ENCODE measurements at regions not wholly inside any gene's neighbourhood (a gene's known extent, or its start where the extent isn't known, plus 50 kb on each side); places are given as distances from the start of the nearest gene placed in this dataset.

GRCh38 chr1:227445092-227445674, 118.2 kb upstream of the ZNF678 start:
- DNase-seq (ENCODE audit: low spot score): no peak
- no peaks in the 10 kb centered on the region for H3K9me3 Mint-ChIP-seq
- H3K4me1 Mint-ChIP-seq (ENCODE audit: low read depth in 2 of 2): no peaks in the 10 kb centered on the region
- H3K27me3 Mint-ChIP-seq: peaks cover 27 to 43% of the 10 kb centered on the region in 2 donors
- H3K36me3 Mint-ChIP-seq: no peaks in the 10 kb centered on the region
- no peak overlapping the region for H3K4me3 Mint-ChIP-seq
- no peak overlapping the region for H3K27ac Mint-ChIP-seq
- ATAC-seq: no peak

- Mint-ChIP-seq H3K9me3 (no peaks in the 10 kb centered on the region), H3K27me3 (peaks cover 28 to 52% of the 10 kb centered on the region in 2 donors), H3K4me1 (ENCODE audit: low read depth in 2 of 2) (no peaks in the 10 kb centered on the region), H3K27ac (no peak overlapping the region), H3K36me3 (no peaks in the 10 kb centered on the region), H3K4me3 (no peak overlapping the region)
- no peak for ATAC-seq
- no peak for DNase-seq (ENCODE audit: low spot score)
Measured at GRCh38 chr1:227440182-227440581, 121.9 kb upstream of the CDC42BPA start.

GRCh38 chr1:227437495-227438008, 119.3 kb upstream of the CDC42BPA start:
- Mint-ChIP-seq H3K4me3 (no peak overlapping the region), H3K9me3 (no peaks in the 10 kb centered on the region), H3K27ac (no peak overlapping the region), H3K4me1 (ENCODE audit: low read depth in 2 of 2) (no peaks in the 10 kb centered on the region), H3K36me3 (no peaks in the 10 kb centered on the region), H3K27me3 (peaks cover 26 to 53% of the 10 kb centered on the region in 2 donors)
- ATAC-seq (no peak), DNase-seq (ENCODE audit: low spot score) (no peak)

GRCh38 chr1:227434808-227435444, 116.6 kb upstream of the CDC42BPA start:
- no peaks in the 10 kb centered on the region for H3K4me1 Mint-ChIP-seq (ENCODE audit: low read depth in 2 of 2)
- no peak overlapping the region for H3K4me3 Mint-ChIP-seq
- no peaks in the 10 kb centered on the region for H3K9me3 Mint-ChIP-seq
- peaks cover 20 to 44% of the 10 kb centered on the region in 2 donors for H3K27me3 Mint-ChIP-seq
- H3K36me3 Mint-ChIP-seq: no peaks in the 10 kb centered on the region
- DNase-seq (ENCODE audit: low spot score): no peak
- no peak for ATAC-seq
- no peak overlapping the region for H3K27ac Mint-ChIP-seq

DNA sequence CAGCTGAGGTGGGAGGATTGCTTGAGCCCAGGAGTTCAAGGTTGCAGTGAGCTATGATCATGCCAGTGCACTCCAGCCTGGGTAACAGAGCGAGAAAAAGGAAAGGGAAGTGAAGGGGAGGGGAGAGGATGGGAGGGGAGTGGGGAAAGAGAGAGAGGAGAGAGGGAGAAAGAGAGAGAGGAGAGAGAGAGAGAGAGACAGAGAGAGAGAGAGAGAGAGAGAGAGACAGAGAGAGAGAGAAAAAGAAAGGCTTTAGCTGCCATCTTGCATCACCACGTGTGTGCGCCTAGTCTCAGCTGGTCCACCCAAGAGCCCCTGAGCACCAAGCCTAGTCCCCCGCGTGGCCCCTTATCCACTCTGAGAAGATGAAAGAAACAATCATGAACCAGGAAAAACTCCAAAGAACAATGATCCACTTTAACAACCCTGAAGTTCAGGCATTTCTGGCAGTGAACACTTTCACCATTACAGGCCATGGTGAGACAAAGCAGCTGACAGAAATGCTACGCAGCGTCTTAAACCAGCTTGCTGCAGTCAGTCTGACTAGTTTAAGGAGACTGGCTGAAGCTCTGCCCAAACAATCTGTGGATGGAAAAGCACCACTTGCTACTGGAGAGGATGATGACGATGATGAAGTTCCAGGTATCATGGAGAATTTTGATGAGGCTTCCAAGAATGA, 115.5 kb upstream of the CDC42BPA start:
- no peak overlapping the region for H3K27ac Mint-ChIP-seq
- DNase-seq (ENCODE audit: low spot score) (no peak), ATAC-seq (no peak)
- H3K9me3 Mint-ChIP-seq: no peaks in the 10 kb centered on the region
- H3K27me3 Mint-ChIP-seq: peaks cover 26 to 51% of the 10 kb centered on the region in 2 donors
- H3K4me1 Mint-ChIP-seq (ENCODE audit: low read depth in 2 of 2): no peaks in the 10 kb centered on the region
- no peak overlapping the region for H3K4me3 Mint-ChIP-seq
- H3K36me3 Mint-ChIP-seq: no peaks in the 10 kb centered on the region

GRCh38 chr1:227432981-227433380, 114.7 kb upstream of the CDC42BPA start:
- ATAC-seq (no peak), DNase-seq (ENCODE audit: low spot score) (no peak)
- H3K9me3 Mint-ChIP-seq: no peaks in the 10 kb centered on the region
- H3K4me3 Mint-ChIP-seq: no peak overlapping the region
- no peaks in the 10 kb centered on the region for H3K4me1 Mint-ChIP-seq (ENCODE audit: low read depth in 2 of 2)
- no peaks in the 10 kb centered on the region for H3K36me3 Mint-ChIP-seq
- no peak overlapping the region for H3K27ac Mint-ChIP-seq
- peaks cover 20 to 43% of the 10 kb centered on the region in 2 donors for H3K27me3 Mint-ChIP-seq

GRCh38 chr1:227432181-227432535, 113.9 kb upstream of the CDC42BPA start:
- ATAC-seq: no peak

DNA sequence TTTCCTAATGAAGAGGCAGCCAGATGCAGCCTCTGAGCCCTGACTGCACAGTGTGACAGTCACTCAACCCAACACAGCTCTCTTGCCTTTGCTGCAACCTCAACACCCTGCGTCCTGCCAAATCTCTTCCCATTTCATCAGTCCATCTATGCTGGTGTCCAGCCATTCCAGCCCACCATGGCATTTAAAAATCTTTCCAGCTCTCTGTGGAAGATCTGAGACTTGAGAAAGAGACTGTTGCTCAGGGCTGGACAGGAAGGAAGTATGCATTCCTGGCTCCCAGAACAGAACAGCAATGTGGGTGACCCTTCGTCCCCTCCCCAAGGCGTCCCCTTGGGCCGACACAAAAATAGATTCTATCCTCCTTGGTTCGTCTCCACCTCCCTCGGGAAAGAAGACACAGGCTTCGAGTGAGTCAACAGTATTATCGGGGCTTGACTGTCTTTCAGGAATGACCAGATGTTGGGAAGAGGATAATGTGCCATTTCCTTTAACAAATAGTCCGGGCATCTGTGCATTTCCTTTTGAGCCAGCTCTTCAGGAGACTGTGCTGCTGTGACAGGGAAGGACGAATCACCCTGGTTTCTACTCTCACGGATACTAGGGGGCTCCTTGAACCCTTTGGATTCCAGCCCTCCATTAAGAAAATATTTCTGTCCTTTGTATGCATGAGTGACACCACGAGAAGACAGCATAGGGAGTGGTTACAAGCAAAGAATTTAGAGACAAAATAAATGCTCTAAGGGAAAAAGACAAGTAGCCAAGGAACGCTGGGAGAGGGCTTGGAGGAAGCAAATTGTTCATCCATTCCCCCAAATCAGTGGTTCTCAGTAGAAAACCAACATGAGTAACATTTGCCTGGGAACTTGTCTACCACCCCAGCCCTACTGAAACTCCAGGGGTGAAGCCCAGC, 111.4 kb upstream of the CDC42BPA start:
- Mint-ChIP-seq H3K4me1 (ENCODE audit: low read depth in 2 of 2) (no peaks in the 10 kb centered on the region), H3K27me3 (peaks cover 11 to 20% of the 10 kb centered on the region in 2 donors), H3K4me3 (no peak overlapping the region), H3K27ac (no peak overlapping the region), H3K36me3 (no peaks in the 10 kb centered on the region), H3K9me3 (no peaks in the 10 kb centered on the region)
- ATAC-seq: no peak
- no peak for DNase-seq (ENCODE audit: low spot score)

More at GRCh38 chr1:227432181-227432535, 113.9 kb upstream of the CDC42BPA start:
- no peak overlapping the region for H3K27ac Mint-ChIP-seq
- H3K4me3 Mint-ChIP-seq: no peak overlapping the region
- H3K9me3 Mint-ChIP-seq: no peaks in the 10 kb centered on the region
- no peak for DNase-seq (ENCODE audit: low spot score)
- no peaks in the 10 kb centered on the region for H3K36me3 Mint-ChIP-seq
- no peaks in the 10 kb centered on the region for H3K4me1 Mint-ChIP-seq (ENCODE audit: low read depth in 2 of 2)
- H3K27me3 Mint-ChIP-seq: peaks cover 18 to 34% of the 10 kb centered on the region in 2 donors

GRCh38 chr1:227428803-227429202, 110.5 kb upstream of the CDC42BPA start:
- no peaks in the 10 kb centered on the region for H3K4me1 Mint-ChIP-seq (ENCODE audit: low read depth in 2 of 2)
- no peaks in the 10 kb centered on the region for H3K9me3 Mint-ChIP-seq
- H3K4me3 Mint-ChIP-seq: no peak overlapping the region
- ATAC-seq (no peak), DNase-seq (ENCODE audit: low spot score) (no peak)
- peaks cover 11 to 14% of the 10 kb centered on the region in 2 donors for H3K27me3 Mint-ChIP-seq
- H3K36me3 Mint-ChIP-seq: no peaks in the 10 kb centered on the region
- no peak overlapping the region for H3K27ac Mint-ChIP-seq

DNA sequence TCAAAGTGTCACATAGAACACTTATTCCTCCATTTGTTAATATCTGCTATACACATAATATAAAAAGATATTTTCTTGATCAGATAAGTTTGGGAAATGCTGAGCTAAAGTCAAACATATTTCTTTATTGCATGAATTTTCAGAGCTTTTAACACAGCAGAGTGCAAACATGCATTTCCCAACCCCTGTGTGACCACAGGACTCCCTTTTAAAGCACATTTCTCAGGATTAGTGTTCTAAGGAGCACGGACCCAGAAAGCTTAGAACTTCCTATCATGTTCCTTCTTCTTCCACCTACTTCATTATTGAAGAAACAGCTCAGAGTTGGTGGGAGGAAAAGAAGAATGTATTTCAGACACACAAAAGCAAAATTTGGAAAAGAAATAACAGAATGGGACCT, 109.1 kb upstream of the CDC42BPA start:
- no peaks in the 10 kb centered on the region for H3K9me3 Mint-ChIP-seq
- peaks cover 15 to 21% of the 10 kb centered on the region in 2 donors for H3K27me3 Mint-ChIP-seq
- no peak for DNase-seq (ENCODE audit: low spot score)
- H3K4me1 Mint-ChIP-seq (ENCODE audit: low read depth in 2 of 2): no peaks in the 10 kb centered on the region
- H3K36me3 Mint-ChIP-seq: no peaks in the 10 kb centered on the region
- no peak overlapping the region for H3K4me3 Mint-ChIP-seq
- no peak for ATAC-seq
- H3K27ac Mint-ChIP-seq: no peak overlapping the region

DNA sequence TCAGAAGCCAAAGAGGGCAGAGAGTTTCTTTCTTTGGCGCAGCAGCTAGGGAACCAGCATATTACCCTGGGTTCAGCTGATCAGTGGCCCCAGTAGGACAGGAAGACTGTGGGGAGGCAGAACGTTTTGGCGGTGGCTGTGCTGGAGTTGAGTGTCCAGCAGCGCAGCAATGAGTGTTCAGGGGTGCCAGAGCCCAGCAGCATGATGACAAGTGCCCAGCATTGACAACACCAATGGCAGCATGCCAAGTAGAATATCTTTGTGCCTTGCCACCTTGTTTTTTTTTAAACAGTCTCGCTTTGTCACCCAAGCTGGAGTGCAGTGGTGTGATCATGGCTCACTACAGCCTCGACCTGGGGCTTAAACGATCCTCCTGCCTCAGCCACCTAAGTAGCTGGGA, 106.7 kb upstream of the CDC42BPA start:
- DNase-seq (ENCODE audit: low spot score) (no peak), ATAC-seq (no peak)
- Mint-ChIP-seq H3K36me3 (no peaks in the 10 kb centered on the region), H3K4me3 (no peak overlapping the region), H3K4me1 (ENCODE audit: low read depth in 2 of 2) (no peaks in the 10 kb centered on the region), H3K9me3 (no peaks in the 10 kb centered on the region), H3K27ac (no peak overlapping the region), H3K27me3 (peaks cover 18 to 28% of the 10 kb centered on the region in 2 donors)

DNA sequence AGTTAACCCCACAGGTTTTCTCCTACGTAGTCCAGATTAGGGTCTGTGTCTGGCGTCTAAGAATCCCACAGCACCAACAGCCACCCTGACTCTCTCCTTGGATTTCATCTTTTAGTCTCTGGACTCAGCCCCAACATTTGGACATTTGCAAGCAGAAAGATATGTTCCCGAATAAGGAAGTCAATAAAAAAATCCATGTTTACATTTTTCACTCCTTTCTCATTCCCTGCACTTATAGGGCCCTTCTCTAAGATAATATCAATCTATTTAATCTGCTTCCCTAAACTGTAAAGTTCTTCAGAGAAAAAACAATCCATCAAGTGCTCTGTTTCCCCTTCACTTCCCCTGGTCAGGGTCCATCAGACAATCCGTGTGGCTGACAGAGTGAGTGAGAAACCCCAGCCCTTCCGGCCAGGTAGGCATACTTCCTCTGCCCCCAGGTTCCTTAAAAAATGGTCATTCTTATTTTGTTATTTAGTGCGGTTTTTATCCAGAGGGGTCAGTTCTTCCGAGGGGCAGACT, 105.9 kb upstream of the CDC42BPA start:
- Mint-ChIP-seq H3K9me3 (no peaks in the 10 kb centered on the region), H3K36me3 (no peaks in the 10 kb centered on the region), H3K27me3 (peaks cover 14 to 30% of the 10 kb centered on the region in 2 donors), H3K27ac (no peak overlapping the region), H3K4me3 (no peak overlapping the region), H3K4me1 (ENCODE audit: low read depth in 2 of 2) (no peaks in the 10 kb centered on the region)
- ATAC-seq (no peak), DNase-seq (ENCODE audit: low spot score) (no peak)

DNA sequence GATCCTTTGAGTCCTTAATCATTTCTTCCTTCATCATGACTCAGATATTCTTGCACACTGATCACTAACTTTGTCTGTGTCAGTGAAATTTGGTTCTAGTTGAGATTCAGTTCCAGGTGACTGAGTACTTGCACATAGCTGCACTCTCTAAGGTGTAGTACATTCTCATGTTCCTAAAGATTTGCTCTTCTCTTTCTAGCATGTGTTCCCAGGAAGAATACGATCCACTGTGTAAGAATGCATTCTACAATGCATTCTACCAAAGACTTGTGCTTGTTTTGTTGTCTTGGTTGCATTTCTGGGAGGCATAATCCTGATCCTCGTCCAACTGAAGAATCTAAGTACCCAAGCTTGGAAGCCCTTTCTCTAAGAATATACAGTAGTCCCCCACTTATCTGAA, 104.3 kb upstream of the CDC42BPA start:
- H3K4me3 Mint-ChIP-seq: no peak overlapping the region

More for the DNA sequence above, 104.3 kb upstream of the CDC42BPA start:
- ATAC-seq (no peak), DNase-seq (ENCODE audit: low spot score) (no peak)
- Mint-ChIP-seq H3K4me1 (ENCODE audit: low read depth in 2 of 2) (no peaks in the 10 kb centered on the region), H3K9me3 (no peaks in the 10 kb centered on the region), H3K27me3 (peaks cover 13 to 29% of the 10 kb centered on the region in 2 donors), H3K36me3 (no peaks in the 10 kb centered on the region), H3K27ac (no peak overlapping the region)
